ENCODE measurements at regions not wholly inside any gene's neighbourhood (a gene's known extent, or its start where the extent isn't known, plus 50 kb on each side); places are given as distances from the start of the nearest gene placed in this dataset.

DNA sequence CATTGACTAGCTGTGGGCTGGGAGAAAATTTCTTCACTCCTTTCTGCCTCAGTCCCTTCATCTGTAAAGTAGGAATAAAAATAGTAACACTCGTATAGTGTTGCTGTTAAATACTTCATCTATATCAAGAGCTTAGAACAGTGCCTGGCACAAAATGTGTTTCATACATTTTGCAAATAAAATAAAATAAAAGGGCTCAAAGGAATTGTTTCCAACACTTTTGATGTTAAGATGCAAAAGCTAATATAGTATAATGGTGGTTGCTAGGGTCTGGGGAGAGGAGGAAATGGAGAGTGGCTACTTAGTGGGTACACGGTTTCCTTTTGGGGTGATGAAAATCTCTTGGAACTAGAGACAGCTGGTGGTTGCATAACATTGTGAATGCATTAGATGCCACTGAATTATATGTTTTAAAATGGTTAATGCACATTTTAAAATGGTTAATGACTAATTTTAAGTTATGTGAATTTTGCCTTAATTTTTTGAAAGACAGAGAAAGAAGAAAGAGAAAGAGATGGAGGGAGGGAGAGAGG lies 542.1 kb upstream of the ID2 start:
- no peaks in the 10 kb centered on the region for H3K36me3 ChIP-seq
- no peaks in the 10 kb centered on the region for H3K27me3 ChIP-seq
- H3K27ac ChIP-seq: no peak overlapping the region
- TF ChIP-seq, protein P1, sequence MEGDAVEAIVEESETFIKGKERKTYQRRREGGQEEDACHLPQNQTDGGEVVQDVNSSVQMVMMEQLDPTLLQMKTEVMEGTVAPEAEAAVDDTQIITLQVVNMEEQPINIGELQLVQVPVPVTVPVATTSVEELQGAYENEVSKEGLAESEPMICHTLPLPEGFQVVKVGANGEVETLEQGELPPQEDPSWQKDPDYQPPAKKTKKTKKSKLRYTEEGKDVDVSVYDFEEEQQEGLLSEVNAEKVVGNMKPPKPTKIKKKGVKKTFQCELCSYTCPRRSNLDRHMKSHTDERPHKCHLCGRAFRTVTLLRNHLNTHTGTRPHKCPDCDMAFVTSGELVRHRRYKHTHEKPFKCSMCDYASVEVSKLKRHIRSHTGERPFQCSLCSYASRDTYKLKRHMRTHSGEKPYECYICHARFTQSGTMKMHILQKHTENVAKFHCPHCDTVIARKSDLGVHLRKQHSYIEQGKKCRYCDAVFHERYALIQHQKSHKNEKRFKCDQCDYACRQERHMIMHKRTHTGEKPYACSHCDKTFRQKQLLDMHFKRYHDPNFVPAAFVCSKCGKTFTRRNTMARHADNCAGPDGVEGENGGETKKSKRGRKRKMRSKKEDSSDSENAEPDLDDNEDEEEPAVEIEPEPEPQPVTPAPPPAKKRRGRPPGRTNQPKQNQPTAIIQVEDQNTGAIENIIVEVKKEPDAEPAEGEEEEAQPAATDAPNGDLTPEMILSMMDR (IDR thresholded peaks at IDR 0.05): no peak
- H3K4me3 ChIP-seq (ENCODE audit: low read depth in 1 of 2, low read length in 1 of 2): no peak overlapping the region
- no peaks in the 10 kb centered on the region for H3K9me3 ChIP-seq
- H3K4me1 ChIP-seq (ENCODE audit: control insufficient read depth in 1 of 2, insufficient read depth in 1 of 2, low read depth in 1 of 2, low read length in 1 of 2): peaks cover 49 to 56% of the 10 kb centered on the region in 2 experiments

DNA sequence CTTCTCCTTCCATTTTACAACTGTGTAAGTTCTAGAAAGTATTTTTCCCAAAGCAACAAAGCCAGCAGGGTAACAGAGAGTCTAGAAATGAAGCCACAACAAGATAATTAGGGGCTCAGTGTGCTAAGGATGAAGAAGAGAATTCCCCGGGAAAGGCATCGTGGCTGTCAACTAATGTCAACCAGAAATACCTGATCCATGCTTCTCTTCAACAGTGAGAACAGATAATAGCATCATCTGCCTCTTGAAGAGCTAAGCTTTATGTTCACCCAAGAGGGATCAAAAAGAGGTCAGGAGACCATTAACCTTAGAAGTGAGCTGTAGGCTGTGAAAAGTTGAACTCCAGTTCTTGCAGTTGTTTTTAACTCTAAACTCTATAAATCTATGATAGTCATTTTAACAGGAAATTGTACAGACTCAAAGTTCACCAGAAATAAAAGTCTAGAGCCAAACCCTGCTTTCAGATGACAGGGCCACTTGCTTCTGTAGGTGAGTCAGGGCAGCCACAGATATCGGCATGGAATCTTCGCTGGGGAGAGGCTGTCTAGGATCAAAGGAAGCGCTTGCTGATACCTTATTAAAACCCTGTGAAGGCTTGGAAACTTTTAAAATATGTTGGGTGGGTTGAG lies 540.7 kb upstream of the ID2 start:
- no peaks in the 10 kb centered on the region for H3K9me3 ChIP-seq
- peaks cover 54 to 61% of the 10 kb centered on the region in 2 experiments for H3K4me1 ChIP-seq (ENCODE audit: control insufficient read depth in 1 of 2, insufficient read depth in 1 of 2, low read depth in 1 of 2, low read length in 1 of 2)
- H3K36me3 ChIP-seq: no peaks in the 10 kb centered on the region
- H3K4me3 ChIP-seq (ENCODE audit: low read depth in 1 of 2, low read length in 1 of 2): no peak overlapping the region
- H3K27ac ChIP-seq: no peak overlapping the region
- TF ChIP-seq, protein P1 (IDR thresholded peaks at IDR 0.05): no peak
- no peaks in the 10 kb centered on the region for H3K27me3 ChIP-seq

GRCh38 chr2:8141780-8142179 lies 540.1 kb upstream of the ID2 start:
- no peaks in the 10 kb centered on the region for H3K27me3 ChIP-seq
- TF ChIP-seq, protein P1 (IDR thresholded peaks at IDR 0.05): no peak
- H3K36me3 ChIP-seq: no peaks in the 10 kb centered on the region
- H3K27ac ChIP-seq: no peak overlapping the region
- peaks cover 54 to 61% of the 10 kb centered on the region in 2 experiments for H3K4me1 ChIP-seq (ENCODE audit: control insufficient read depth in 1 of 2, insufficient read depth in 1 of 2, low read depth in 1 of 2, low read length in 1 of 2)
- H3K9me3 ChIP-seq: no peaks in the 10 kb centered on the region
- H3K4me3 ChIP-seq (ENCODE audit: low read depth in 1 of 2, low read length in 1 of 2): no peak overlapping the region

- Histone ChIP-seq H3K36me3 (no peaks in the 10 kb centered on the region), H3K27me3 (no peaks in the 10 kb centered on the region), H3K9me3 (no peaks in the 10 kb centered on the region), H3K4me3 (ENCODE audit: low read depth in 1 of 2, low read length in 1 of 2) (no peak overlapping the region), H3K4me1 (ENCODE audit: control insufficient read depth in 1 of 2, insufficient read depth in 1 of 2, low read depth in 1 of 2, low read length in 1 of 2) (peaks cover 54 to 61% of the 10 kb centered on the region in 2 experiments), H3K27ac (no peak overlapping the region)
- TF ChIP-seq, protein P1 (IDR thresholded peaks at IDR 0.05): no peak
These were observed 539.4 kb upstream of the ID2 start for GRCh38 chr2:8142461-8142860.

- Histone ChIP-seq H3K4me1 (ENCODE audit: control insufficient read depth in 1 of 2, insufficient read depth in 1 of 2, low read depth in 1 of 2, low read length in 1 of 2) (peaks cover 45 to 53% of the 10 kb centered on the region in 2 experiments), H3K9me3 (no peaks in the 10 kb centered on the region), H3K4me3 (ENCODE audit: low read depth in 1 of 2, low read length in 1 of 2) (no peak overlapping the region), H3K27me3 (no peaks in the 10 kb centered on the region), H3K36me3 (no peaks in the 10 kb centered on the region), H3K27ac (peak overlapping the region; percentile 44)
- TF ChIP-seq, protein P1 (IDR thresholded peaks at IDR 0.05): no peak
These were observed 537.7 kb upstream of the ID2 start for GRCh38 chr2:8144131-8144631.
